K562 (cell line): ENCODE measurements at regions not wholly inside any gene's neighbourhood (a gene's known extent, or its start where the extent isn't known, plus 50 kb on each side); places are given as distances from the start of the nearest gene placed in this dataset.

Experiments used
- ATAC-seq: fragments of 200-7000 bp; cut with Tn5 transposase; 3 replicates; pipeline ENCODE4 v1.9.1; 2020; ENCODE audit warnings: moderate library complexity
- BruUV-seq: library from RNA; stranded (reverse); fragments of 400-500 nt; replicated peaks from 2 replicates; lab custom pipeline; 2021; lab: Mats Ljungman, UMichigan
- CTCF ChIA-PET: fragments of 300-600 bp; formaldehyde crosslinking; extraction: SDS; loops from one replicate; lab custom pipeline; 2021; ENCODE audit warnings: low intra/inter-chr PET ratio; lab: Yijun Ruan, JAX
- POLR2A ChIA-PET: fragments of 300-600, 350-650 bp; sonication (Branson Sonifier 250); formaldehyde crosslinking; extraction: SDS; loops from one replicate; lab custom pipeline; 2021; ENCODE audit warnings: antibody characterized with exemption, inconsistent platforms; lab: Yijun Ruan, JAX
- DNase-seq, 4 experiments: peaks; one replicate each; pipeline versions ENCODE4 v3.0.0 to v3.0.0-alpha.2; 2011 to 2018; ENCODE audit warnings: low spot score in 3 of 4, mixed read lengths in 3 of 4; ENCODE audit errors: extremely low read depth in 1 of 4
- FAIRE-seq: peaks from 2 replicates; lab custom pipeline; 2011; peaks lifted over from hg19 to GRCh38; lab: Jason Lieb, UNC
- H2AFZ ChIP-seq: 2 replicates; pipeline ENCODE4 v1.6.0; 2011; ENCODE audit warnings: low read depth, low read length, control low read depth, inconsistent platforms
- H3K27ac ChIP-seq: fragments of 200-600 bp; 3 replicates; pipeline ENCODE4 v1.8.0; 2011; ENCODE audit warnings: low read depth, mild to moderate bottlenecking, control low read depth, inconsistent platforms, low read length, moderate library complexity, mixed read lengths; ENCODE audit errors: extremely low read depth
- H3K27me3 ChIP-seq, 2 experiments: fragments of 300-600 bp in 1 of 2; 2 replicates in 1 of 2; 3 replicates in 1 of 2; pipeline versions ENCODE4 v1.6.0 to v1.8.0; 2011; ENCODE audit warnings: inconsistent platforms in 2 of 2, low read length in 2 of 2, mild to moderate bottlenecking in 1 of 2, mixed read lengths in 1 of 2, moderate library complexity in 1 of 2; ENCODE audit not compliant: control insufficient read depth in 2 of 2, insufficient read depth in 2 of 2
- H3K36me3 ChIP-seq: fragments of 300-600 bp; 3 replicates; pipeline ENCODE4 v1.8.0; 2011; ENCODE audit warnings: mild to moderate bottlenecking, low read length, inconsistent platforms; ENCODE audit not compliant: control insufficient read depth, insufficient read depth
- H3K4me1 ChIP-seq, 2 experiments: fragments of 200-600 bp in 1 of 2; replicated peaks in 1 of 2; 2 replicates in 1 of 2; 3 replicates in 1 of 2; pipeline versions ENCODE4 v1.5.1 to v1.8.0; 2011; ENCODE audit warnings: inconsistent platforms in 2 of 2, low read length in 2 of 2, mild to moderate bottlenecking in 1 of 2, mixed read lengths in 1 of 2, moderate library complexity in 1 of 2; ENCODE audit not compliant: control insufficient read depth in 2 of 2, insufficient read depth in 2 of 2
- H3K4me2 ChIP-seq: 2 replicates; pipeline ENCODE4 v1.6.1; 2011; ENCODE audit warnings: low read length, control low read depth, inconsistent platforms, mixed read lengths; ENCODE audit not compliant: insufficient read depth
- H3K4me3 ChIP-seq: fragments of 200-600 bp; sonication (generic), shearing (Covaris generic); 2 replicates; pipeline ENCODE4 v1.5.1; 2016; ENCODE audit warnings: control low read depth, inconsistent platforms
- H3K79me2 ChIP-seq: fragments of 200-600 bp; 3 replicates; pipeline ENCODE4 v1.8.0; 2011; ENCODE audit warnings: low read length, inconsistent platforms; ENCODE audit not compliant: control insufficient read depth, insufficient read depth
- H3K9ac ChIP-seq, 2 experiments: 2 replicates each; pipeline versions ENCODE4 v1.6.0 to v1.6.1; 2011; ENCODE audit warnings: low read depth in 2 of 2, low read length in 2 of 2, control low read depth in 1 of 2, inconsistent platforms in 1 of 2, mild to moderate bottlenecking in 1 of 2, mixed read lengths in 1 of 2; ENCODE audit not compliant: insufficient read depth in 1 of 2
- H3K9me1 ChIP-seq: one replicate; pipeline ENCODE4 v1.6.0; 2011; ENCODE audit warnings: inconsistent platforms, mild to moderate bottlenecking, low read length, moderate library complexity; ENCODE audit not compliant: control insufficient read depth, insufficient read depth
- H3K9me3 ChIP-seq: replicated peaks from 2 replicates; pipeline ENCODE4 v1.5.1; 2011; ENCODE audit warnings: low read depth, low read length, inconsistent platforms; ENCODE audit not compliant: control insufficient read depth, insufficient read depth
- H4K20me1 ChIP-seq: replicated peaks from 2 replicates; pipeline ENCODE4 v1.6.1; 2011; ENCODE audit warnings: low read length, inconsistent platforms, mixed read lengths; ENCODE audit not compliant: control insufficient read depth, insufficient read depth
- BHLHE40 ChIP-seq: IDR thresholded peaks from 2 replicates; pipeline ENCODE4 v1.6.1; 2011; ENCODE audit warnings: low read length, improper control_type of control experiment
- CEBPG ChIP-seq, 3 experiments: fragments of 200-800 bp in 1 of 3; sonication (Bioruptor generic) in 1 of 3; sonication (generic) in 1 of 3; formaldehyde crosslinking in 1 of 3; IDR thresholded peaks in 2 of 3; conservative IDR thresholded peaks in 1 of 3; 2 replicates each; pipeline versions ENCODE4 v1.6.1 to v1.8.0; 2016 to 2022; ENCODE audit warnings: missing compliant biosample characterization in 2 of 3, missing genetic modification characterization in 2 of 3, mild to moderate bottlenecking in 1 of 3, missing genetic modification reagents in 1 of 3
- DACH1 ChIP-seq: fragments of 450-650 bp; IDR thresholded peaks from 2 replicates; pipeline ENCODE4 v1.6.1; 2018; ENCODE audit not compliant: partially characterized antibody
- DMBX1 ChIP-seq: fragments of 250-450 bp; sonication (Bioruptor Pico); IDR thresholded peaks from 2 replicates; pipeline ENCODE4 v1.8.0; 2022; ENCODE audit warnings: inconsistent platforms, mild to moderate bottlenecking, moderate library complexity, borderline replicate concordance
- IFI16 ChIP-seq: fragments of 250-450 bp; sonication (Bioruptor Pico); IDR thresholded peaks from 2 replicates; pipeline ENCODE4 v2.1.2; 2022; ENCODE audit warnings: mild to moderate bottlenecking, inconsistent platforms
- ILF3 ChIP-seq: fragments of 450-650 bp; IDR thresholded peaks from 2 replicates; pipeline ENCODE4 v1.6.1; 2018; ENCODE audit warnings: antibody characterized with exemption, mild to moderate bottlenecking, moderate library complexity, borderline replicate concordance
- MEF2D ChIP-seq: conservative IDR thresholded peaks from 2 replicates; pipeline ENCODE4 v1.6.1; 2016; ENCODE audit warnings: low read depth, missing genetic modification characterization, missing compliant biosample characterization
- MYNN ChIP-seq, 2 experiments: sonication (generic); formaldehyde crosslinking in 1 of 2; IDR thresholded peaks; 2 replicates each; pipeline versions ENCODE4 v1.5.0 to v1.6.1; 2016 to 2020; ENCODE audit warnings: antibody characterized with exemption in 1 of 2, missing genetic modification reagents in 1 of 2
- PRDM10 ChIP-seq: fragments of 450-650 bp; IDR thresholded peaks from 2 replicates; pipeline ENCODE4 v1.6.1; 2018; ENCODE audit not compliant: partially characterized antibody
- STAT5A ChIP-seq: IDR thresholded peaks from 2 replicates; pipeline ENCODE4 v1.6.1; 2012; ENCODE audit warnings: low read length, inconsistent platforms, borderline replicate concordance
- TAL1 ChIP-seq: fragments of 450-650 bp; IDR thresholded peaks from 2 replicates; pipeline ENCODE4 v1.6.1; 2016; ENCODE audit warnings: mild to moderate bottlenecking
- TEAD1 ChIP-seq, 2 experiments: fragments of 450-650 bp in 1 of 2; sonication (generic) in 1 of 2; formaldehyde crosslinking; IDR thresholded peaks; 2 replicates each; pipeline versions ENCODE4 v1.4.0 to v1.8.0; 2020 to 2022; ENCODE audit warnings: mild to moderate bottlenecking in 2 of 2, missing genetic modification reagents in 1 of 2
- ZNF212 ChIP-seq: fragments of 450-650 bp; formaldehyde crosslinking; IDR thresholded peaks from 2 replicates; pipeline ENCODE4 v1.4.0; 2020; ENCODE audit warnings: mild to moderate bottlenecking
- ZNF586 ChIP-seq: fragments of 450-650 bp; formaldehyde crosslinking; conservative IDR thresholded peaks from 2 replicates; pipeline ENCODE4 v1.4.0; 2020; ENCODE audit warnings: mild to moderate bottlenecking, moderate library complexity
- WGBS: fragments of 100-300 bp; shearing (Covaris generic); methylation state at CpG from one replicate; pipeline ENCODE4 v1.1.6; 2016; ENCODE audit warnings: low coverage, mixed read lengths; ENCODE audit not compliant: insufficient coverage; ENCODE audit errors: missing lambda C conversion rate; 5-methylcytosine and 5-hydroxymethylcytosine counted together
- in situ Hi-C: fragments of 300-500 bp; cut with MboI; formaldehyde crosslinking; loops from 4 replicates; pipeline ENCODE4 v1.15.0; 2018; ENCODE audit warnings: inconsistent platforms, mixed read lengths
- intact Hi-C: fragments of 100-400 bp; cut with micrococcal nuclease; formaldehyde crosslinking; loops from 2 replicates; pipeline ENCODE4 v1.14.2; 2022

GRCh38 chr9:25845867-25846266 lies 167.6 kb upstream of the TUSC1 start:
- Histone ChIP-seq H2AFZ (no peak overlapping the region), H3K9me1 (no peaks in the 10 kb centered on the region), H3K27me3 (no peaks in the 10 kb centered on the region), H3K9me3 (no peaks in the 10 kb centered on the region), H4K20me1 (no peaks in the 10 kb centered on the region), H3K9ac (no peak overlapping the region), H3K4me2 (no peak overlapping the region), H3K27ac (no peak overlapping the region), H3K4me3 (no peak overlapping the region), H3K36me3 (no peaks in the 10 kb centered on the region), H3K4me1 (no peaks in the 10 kb centered on the region), H3K79me2 (no peaks in the 10 kb centered on the region)
- FAIRE-seq, result no peak
- no CpG with 5 or more reads among the region's 1 CpG for WGBS
- ChIA-PET POLR2A (no interaction called here), CTCF (no interaction called here)
- TF ChIP-seq MEF2D (tag) (no peak), BHLHE40 (no peak), ZNF212 (CRISPR knock-in tag) (no peak), MYNN (IDR thresholded peaks at IDR 0.05) (no peak), MYNN (CRISPR knock-in tag; IDR thresholded peaks at IDR 0.05) (no peak), DMBX1 (CRISPR knock-in tag) (no peak), PRDM10 (no peak), DACH1 (no peak), TEAD1 (CRISPR knock-in tag; IDR thresholded peaks at IDR 0.05) (no peak), TAL1 (no peak), ZNF586 (CRISPR knock-in tag) (no peak), CEBPG (CRISPR knock-in tag; IDR thresholded peaks at IDR 0.05) (no peak), CEBPG (tag; conservative IDR thresholded peaks at IDR 0.05 in 1 of 2, IDR thresholded peaks at IDR 0.05 in 1 of 2) (no peak), ILF3 (no peak), STAT5A (no peak), IFI16 (CRISPR knock-in tag) (no peak)
- no peak for ATAC-seq
- BruUV-seq, result no TSS peak
- no peak for DNase-seq
- intact Hi-C loops (no loop called here), in situ Hi-C loops (no loop called here)
